Endothelial cell of umbilical vein (primary cell): ENCODE measurements at regions not wholly inside any gene's neighbourhood (a gene's known extent, or its start where the extent isn't known, plus 50 kb on each side); places are given as distances from the start of the nearest gene placed in this dataset.

ENCODE experiments used
- BruUV-seq: library from RNA; stranded (reverse); fragments of 400-500 nt; replicated peaks from 2 replicates; lab custom pipeline; 2021; lab: Mats Ljungman, UMichigan
- CTCF ChIA-PET: fragments of 300-600, 350-600 bp; sonication (Branson Sonifier 250); formaldehyde crosslinking; loops from one replicate; lab custom pipeline; 2021; ENCODE audit warnings: antibody characterized with exemption, inconsistent platforms; lab: Charles Lee
- POLR2A ChIA-PET: fragments of 300-600, 350-600 bp; sonication (Branson Sonifier 250); formaldehyde crosslinking; loops from one replicate; lab custom pipeline; 2021; ENCODE audit warnings: antibody characterized with exemption, inconsistent platforms; lab: Charles Lee
- DNase-seq: peaks from one replicate; pipeline ENCODE4 v3.0.0-alpha.2; 2011; ENCODE audit warnings: low read depth, low spot score
- FAIRE-seq: peaks from 2 replicates; lab custom pipeline; 2011; peaks lifted over from hg19 to GRCh38; lab: Jason Lieb, UNC
- H2AFZ ChIP-seq: 2 replicates; pipeline ENCODE4 v1.6.0; 2012; ENCODE audit warnings: low read depth, low read length, control low read depth, inconsistent platforms
- H3K27ac ChIP-seq: 2 replicates; pipeline ENCODE4 v1.5.1; 2011; ENCODE audit warnings: low read depth, mild to moderate bottlenecking, control low read depth, low read length, moderate library complexity; ENCODE audit not compliant: insufficient read depth
- H3K27me3 ChIP-seq, 2 experiments: 2 replicates each; pipeline versions ENCODE4 v1.6.0 to v1.6.1; 2011; ENCODE audit warnings: low read length in 2 of 2, mixed read lengths in 1 of 2; ENCODE audit not compliant: control insufficient read depth in 2 of 2, insufficient read depth in 2 of 2
- H3K36me3 ChIP-seq, 2 experiments: 2 replicates in 1 of 2; 3 replicates in 1 of 2; pipeline ENCODE4 v1.5.1; 2011; ENCODE audit warnings: low read length in 2 of 2, mild to moderate bottlenecking in 1 of 2, moderate library complexity in 1 of 2; ENCODE audit not compliant: control insufficient read depth in 2 of 2, insufficient read depth in 2 of 2; ENCODE audit errors: extremely low read depth in 1 of 2
- H3K4me1 ChIP-seq: 3 replicates; pipeline ENCODE4 v1.5.1; 2011; ENCODE audit warnings: mild to moderate bottlenecking, low read length; ENCODE audit not compliant: control insufficient read depth, insufficient read depth; ENCODE audit errors: extremely low read depth
- H3K4me2 ChIP-seq: 2 replicates; pipeline ENCODE4 v1.6.1; 2011; ENCODE audit warnings: low read length, control low read depth, mixed read lengths; ENCODE audit not compliant: insufficient read depth
- H3K4me3 ChIP-seq, 3 experiments: fragments of 200-600 bp in 1 of 3; sonication (generic), shearing (Covaris generic) in 1 of 3; replicated peaks in 1 of 3; 2 replicates each; pipeline ENCODE4 v1.5.1; 2011 to 2016; ENCODE audit warnings: control low read depth in 3 of 3, low read length in 3 of 3, mild to moderate bottlenecking in 2 of 3, inconsistent platforms in 1 of 3, low read depth in 1 of 3, moderate library complexity in 1 of 3; ENCODE audit not compliant: insufficient read depth in 1 of 3
- H3K79me2 ChIP-seq: 2 replicates; pipeline ENCODE4 v1.6.0; 2012; ENCODE audit warnings: low read length, inconsistent platforms; ENCODE audit not compliant: control insufficient read depth, insufficient read depth
- H3K9ac ChIP-seq: replicated peaks from 2 replicates; pipeline ENCODE3; 2011; ENCODE audit warnings: low read length, control low read depth; ENCODE audit not compliant: insufficient read depth; ENCODE audit errors: extremely low read depth
- H3K9me1 ChIP-seq: replicated peaks from 3 replicates; pipeline ENCODE4 v1.6.0; 2011; ENCODE audit warnings: mild to moderate bottlenecking, low read length; ENCODE audit not compliant: control insufficient read depth, insufficient read depth; ENCODE audit errors: extremely low read depth
- H3K9me3 ChIP-seq: replicated peaks from 2 replicates; pipeline ENCODE4 v1.5.1; 2012; ENCODE audit warnings: low read length, inconsistent platforms; ENCODE audit not compliant: control insufficient read depth, insufficient read depth
- H4K20me1 ChIP-seq: replicated peaks from 2 replicates; pipeline ENCODE3; 2011; ENCODE audit warnings: mild to moderate bottlenecking, low read length; ENCODE audit not compliant: control insufficient read depth, insufficient read depth; ENCODE audit errors: extremely low read depth
- FOS ChIP-seq: IDR thresholded peaks from 2 replicates; pipeline ENCODE4 v1.6.1; 2011; ENCODE audit warnings: mild to moderate bottlenecking, low read length, moderate library complexity, borderline replicate concordance; ENCODE audit not compliant: insufficient read depth
- GATA2 ChIP-seq: IDR thresholded peaks from 2 replicates; pipeline ENCODE4 v1.7.0; 2011; ENCODE audit warnings: low read depth, mild to moderate bottlenecking, moderate library complexity, mixed read lengths, low read length; ENCODE audit not compliant: insufficient read length, insufficient read depth
- JUN ChIP-seq: IDR thresholded peaks from 2 replicates; pipeline ENCODE4 v1.6.1; 2011; ENCODE audit warnings: borderline replicate concordance, low read depth; ENCODE audit not compliant: insufficient read length, insufficient read depth
- MAX ChIP-seq: IDR thresholded peaks from 2 replicates; pipeline ENCODE4 v1.6.1; 2011; ENCODE audit not compliant: insufficient read depth, insufficient read length
- MYC ChIP-seq: IDR thresholded peaks from one replicate; pipeline ENCODE4 v1.6.1; 2011; ENCODE audit warnings: mild to moderate bottlenecking, low read depth, low read length
- POLR2AphosphoS5 ChIP-seq: IDR thresholded peaks from 2 replicates; pipeline ENCODE4 v1.6.1; 2012; ENCODE audit warnings: low read depth, mild to moderate bottlenecking, control low read depth, low read length, moderate library complexity; ENCODE audit not compliant: insufficient read depth
- dilution Hi-C: fragments of 300-500 bp; cut with MboI; formaldehyde crosslinking; loops from one replicate; pipeline ENCODE4 v1.15.0; 2019; ENCODE audit warnings: low sequenced_read_pairs; ENCODE audit not compliant: extremely low pct_ligation_motif_present
- intact Hi-C: fragments of 100-400 bp; cut with micrococcal nuclease; formaldehyde crosslinking; loops from one replicate; pipeline ENCODE4 v1.10.0; 2022
- TF ChIP-seq, protein P1 (sequence below), 2 donors: IDR thresholded peaks; 1 replicate in 1 of 2; 2 replicates in 1 of 2; pipeline ENCODE4 v1.5.1; 2011; ENCODE audit warnings: low read length in 2 of 2, mild to moderate bottlenecking in 2 of 2, moderate library complexity in 2 of 2, control low read depth in 1 of 2, inconsistent platforms in 1 of 2, low read depth in 1 of 2; ENCODE audit not compliant: insufficient read depth in 1 of 2; ENCODE audit errors: extremely low read depth in 1 of 2

- no peak overlapping the region for H2AFZ ChIP-seq
- TF ChIP-seq POLR2AphosphoS5 (no peak), JUN (no peak), GATA2 (no peak), FOS (no peak), MYC (no peak), MAX (no peak)
- TF ChIP-seq, protein P1, sequence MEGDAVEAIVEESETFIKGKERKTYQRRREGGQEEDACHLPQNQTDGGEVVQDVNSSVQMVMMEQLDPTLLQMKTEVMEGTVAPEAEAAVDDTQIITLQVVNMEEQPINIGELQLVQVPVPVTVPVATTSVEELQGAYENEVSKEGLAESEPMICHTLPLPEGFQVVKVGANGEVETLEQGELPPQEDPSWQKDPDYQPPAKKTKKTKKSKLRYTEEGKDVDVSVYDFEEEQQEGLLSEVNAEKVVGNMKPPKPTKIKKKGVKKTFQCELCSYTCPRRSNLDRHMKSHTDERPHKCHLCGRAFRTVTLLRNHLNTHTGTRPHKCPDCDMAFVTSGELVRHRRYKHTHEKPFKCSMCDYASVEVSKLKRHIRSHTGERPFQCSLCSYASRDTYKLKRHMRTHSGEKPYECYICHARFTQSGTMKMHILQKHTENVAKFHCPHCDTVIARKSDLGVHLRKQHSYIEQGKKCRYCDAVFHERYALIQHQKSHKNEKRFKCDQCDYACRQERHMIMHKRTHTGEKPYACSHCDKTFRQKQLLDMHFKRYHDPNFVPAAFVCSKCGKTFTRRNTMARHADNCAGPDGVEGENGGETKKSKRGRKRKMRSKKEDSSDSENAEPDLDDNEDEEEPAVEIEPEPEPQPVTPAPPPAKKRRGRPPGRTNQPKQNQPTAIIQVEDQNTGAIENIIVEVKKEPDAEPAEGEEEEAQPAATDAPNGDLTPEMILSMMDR (IDR thresholded peaks at IDR 0.05; ENCODE audit: extremely low read depth in 1 of 2, insufficient read depth in 1 of 2, low read depth in 1 of 2, low read length in 2 of 2), result no peak
- no peaks in the 10 kb centered on the region for H4K20me1 ChIP-seq
- no peaks in the 10 kb centered on the region for H3K4me1 ChIP-seq
- H3K79me2 ChIP-seq, result no peaks in the 10 kb centered on the region
- H3K4me2 ChIP-seq, result no peak overlapping the region
- no TSS peak for BruUV-seq
- no peaks in the 10 kb centered on the region for H3K9me3 ChIP-seq
- dilution Hi-C loops, result no loop called here
- intact Hi-C loops, result no loop called here
- H3K36me3 ChIP-seq, result no peaks in the 10 kb centered on the region
- no peak overlapping the region for H3K4me3 ChIP-seq
- no peaks in the 10 kb centered on the region for H3K27me3 ChIP-seq
- FAIRE-seq (no peak), DNase-seq (no peak)
- no peak overlapping the region for H3K9ac ChIP-seq
- ChIA-PET POLR2A (no interaction called here), CTCF (interaction anchor here (1.5 kb wide), 1 partner anchor 10 kb away, joined by 4 read pairs; no protein-coding TSS in a partner anchor)
- no peak overlapping the region for H3K27ac ChIP-seq
- H3K9me1 ChIP-seq, result no peaks in the 10 kb centered on the region
Measured at GRCh38 chr3:144548346-144548745, 576.7 kb downstream of the DIPK2A start.
